OCI-LY1 (cell line): ENCODE measurements at regions not wholly inside any gene's neighbourhood (a gene's known extent, or its start where the extent isn't known, plus 50 kb on each side); places are given as distances from the start of the nearest gene placed in this dataset.

Source experiments
- H2AFZ ChIP-seq: fragments of 200-600 bp; sonication (generic), shearing (Covaris generic); 2 replicates; pipeline ENCODE4 v1.6.0; 2014; ENCODE audit warnings: antibody characterized with exemption, mild to moderate bottlenecking, low read length
- H3F3A ChIP-seq: fragments of 200-600 bp; sonication (generic), shearing (Covaris generic); 2 replicates; pipeline ENCODE4 v1.6.0; 2014; ENCODE audit warnings: mild to moderate bottlenecking, antibody characterized with exemption, low read length, moderate library complexity; ENCODE audit not compliant: insufficient read depth
- H3K27ac ChIP-seq: fragments of 200-600 bp; sonication (generic); 2 replicates; pipeline ENCODE4 v1.5.1; 2014; ENCODE audit warnings: low read length, mixed run types, mild to moderate bottlenecking, low read depth; ENCODE audit not compliant: poor library complexity, severe bottlenecking
- H3K27me3 ChIP-seq: fragments of 200-600 bp; sonication (generic); 2 replicates; pipeline ENCODE4 v1.6.0; 2014; ENCODE audit warnings: antibody characterized with exemption, mild to moderate bottlenecking, low read length, moderate library complexity; ENCODE audit not compliant: insufficient read depth
- H3K36me3 ChIP-seq: fragments of 200-600 bp; sonication (generic); 2 replicates; pipeline ENCODE4 v1.6.1; 2014; ENCODE audit warnings: mild to moderate bottlenecking, antibody characterized with exemption, low read length, moderate library complexity, mixed read lengths; ENCODE audit not compliant: insufficient read depth
- H3K4me1 ChIP-seq: fragments of 200-600 bp; sonication (generic); 2 replicates; pipeline ENCODE4 v1.5.1; 2014; ENCODE audit warnings: mild to moderate bottlenecking, low read length, moderate library complexity; ENCODE audit not compliant: insufficient read depth, severe bottlenecking
- H3K4me2 ChIP-seq: fragments of 200-600 bp; sonication (generic), shearing (Covaris generic); 2 replicates; pipeline ENCODE4 v1.6.1; 2014; ENCODE audit warnings: low read length
- H3K4me3 ChIP-seq: fragments of 200-600 bp; sonication (generic); 2 replicates; pipeline ENCODE4 v1.5.1; 2014; ENCODE audit warnings: low read length, low read depth, mild to moderate bottlenecking, mixed read lengths; ENCODE audit not compliant: poor library complexity, severe bottlenecking
- H3K79me2 ChIP-seq: fragments of 200-600 bp; shearing (Covaris generic); 2 replicates; pipeline ENCODE4 v1.6.1; 2016; ENCODE audit warnings: mixed run types, low read length, mixed read lengths; ENCODE audit not compliant: insufficient read depth
- H3K9ac ChIP-seq: fragments of 200-600 bp; sonication (generic), shearing (Covaris generic); 2 replicates; pipeline ENCODE4 v1.6.1; 2014; ENCODE audit warnings: mild to moderate bottlenecking, low read length, mixed read lengths
- H3K9me2 ChIP-seq: fragments of 200-600 bp; sonication (generic), shearing (Covaris generic); 2 replicates; pipeline ENCODE4 v1.6.1; 2014; ENCODE audit warnings: low read depth, mild to moderate bottlenecking, low read length, mixed read lengths
- H3K9me3 ChIP-seq: fragments of 200-600 bp; shearing (Covaris generic); 2 replicates; pipeline ENCODE4 v1.6.1; 2014; ENCODE audit warnings: low read length, mixed read lengths
- H4K20me1 ChIP-seq: fragments of 200-600 bp; sonication (generic), shearing (Covaris generic); 2 replicates; pipeline ENCODE4 v1.6.0; 2016; ENCODE audit warnings: mild to moderate bottlenecking, low read length; ENCODE audit not compliant: insufficient read depth
- EZH2 ChIP-seq: fragments of 200-600 bp; sonication (generic), shearing (Covaris generic); IDR thresholded peaks from 2 replicates; pipeline ENCODE4 v1.8.0; 2017; ENCODE audit warnings: borderline replicate concordance, mixed run types, mild to moderate bottlenecking, antibody characterized with exemption, low read length, moderate library complexity, mixed read lengths
- TF ChIP-seq, protein P1 (sequence below): fragments of 200-600 bp; sonication (generic), shearing (Covaris generic); IDR thresholded peaks from 2 replicates; pipeline ENCODE4 v1.5.1; 2017; ENCODE audit warnings: mild to moderate bottlenecking, antibody characterized with exemption, low read length, moderate library complexity, mixed read lengths

DNA sequence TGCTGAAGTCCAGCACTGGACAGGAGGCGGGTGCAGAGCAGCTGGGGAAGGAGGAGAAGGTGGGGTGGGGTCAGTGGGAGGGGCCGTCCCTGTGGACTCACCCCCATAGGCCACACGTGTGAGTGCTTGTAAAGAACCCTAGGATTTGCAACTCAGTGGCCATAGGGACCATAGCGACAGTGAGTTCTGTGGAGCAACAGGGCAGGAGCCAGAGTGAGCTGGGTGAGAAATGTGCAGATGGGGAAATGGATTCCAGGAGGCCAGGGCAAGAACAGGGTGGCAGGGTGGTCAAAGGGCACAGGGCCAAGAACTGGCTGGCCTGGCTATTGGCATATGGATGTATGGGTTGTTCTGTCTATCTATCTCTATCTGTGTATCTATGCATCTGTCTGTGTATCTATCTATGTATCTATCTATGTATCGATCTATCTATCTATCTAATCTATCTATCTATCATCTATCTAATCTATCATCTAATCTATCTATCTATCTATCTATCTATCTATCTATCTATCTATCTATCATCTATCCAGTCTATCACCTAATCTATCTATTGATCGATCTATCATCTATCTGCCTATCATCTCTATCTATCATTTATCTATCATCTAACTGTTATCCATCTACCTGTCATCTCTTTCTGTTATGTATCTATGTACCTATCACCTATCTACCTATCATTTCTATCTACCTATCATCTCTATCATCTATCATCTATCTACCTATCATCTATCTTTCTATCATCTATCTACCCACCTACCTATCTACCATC is 889.0 kb downstream of the TBC1D22A start:
- H3K27ac ChIP-seq, result no peak overlapping the region
- H3K9ac ChIP-seq, result no peak overlapping the region
- H3K4me3 ChIP-seq, result no peak overlapping the region
- TF ChIP-seq, protein P1, sequence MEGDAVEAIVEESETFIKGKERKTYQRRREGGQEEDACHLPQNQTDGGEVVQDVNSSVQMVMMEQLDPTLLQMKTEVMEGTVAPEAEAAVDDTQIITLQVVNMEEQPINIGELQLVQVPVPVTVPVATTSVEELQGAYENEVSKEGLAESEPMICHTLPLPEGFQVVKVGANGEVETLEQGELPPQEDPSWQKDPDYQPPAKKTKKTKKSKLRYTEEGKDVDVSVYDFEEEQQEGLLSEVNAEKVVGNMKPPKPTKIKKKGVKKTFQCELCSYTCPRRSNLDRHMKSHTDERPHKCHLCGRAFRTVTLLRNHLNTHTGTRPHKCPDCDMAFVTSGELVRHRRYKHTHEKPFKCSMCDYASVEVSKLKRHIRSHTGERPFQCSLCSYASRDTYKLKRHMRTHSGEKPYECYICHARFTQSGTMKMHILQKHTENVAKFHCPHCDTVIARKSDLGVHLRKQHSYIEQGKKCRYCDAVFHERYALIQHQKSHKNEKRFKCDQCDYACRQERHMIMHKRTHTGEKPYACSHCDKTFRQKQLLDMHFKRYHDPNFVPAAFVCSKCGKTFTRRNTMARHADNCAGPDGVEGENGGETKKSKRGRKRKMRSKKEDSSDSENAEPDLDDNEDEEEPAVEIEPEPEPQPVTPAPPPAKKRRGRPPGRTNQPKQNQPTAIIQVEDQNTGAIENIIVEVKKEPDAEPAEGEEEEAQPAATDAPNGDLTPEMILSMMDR, result no peak
- TF ChIP-seq EZH2, result no peak
- H3K27me3 ChIP-seq, result 0 out of 2 replicates have a peak, but pooled peaks cover 3% of the 10 kb centered on the region
- H3K4me2 ChIP-seq, result no peak overlapping the region
- H3K9me3 ChIP-seq, result no peaks in the 10 kb centered on the region
- H4K20me1 ChIP-seq, result no peaks in the 10 kb centered on the region
- H3F3A ChIP-seq, result no peaks in the 10 kb centered on the region
- no peak overlapping the region for H2AFZ ChIP-seq
- no peaks in the 10 kb centered on the region for H3K79me2 ChIP-seq
- no peaks in the 10 kb centered on the region for H3K36me3 ChIP-seq
- no peaks in the 10 kb centered on the region for H3K4me1 ChIP-seq
- no peaks in the 10 kb centered on the region for H3K9me2 ChIP-seq

DNA sequence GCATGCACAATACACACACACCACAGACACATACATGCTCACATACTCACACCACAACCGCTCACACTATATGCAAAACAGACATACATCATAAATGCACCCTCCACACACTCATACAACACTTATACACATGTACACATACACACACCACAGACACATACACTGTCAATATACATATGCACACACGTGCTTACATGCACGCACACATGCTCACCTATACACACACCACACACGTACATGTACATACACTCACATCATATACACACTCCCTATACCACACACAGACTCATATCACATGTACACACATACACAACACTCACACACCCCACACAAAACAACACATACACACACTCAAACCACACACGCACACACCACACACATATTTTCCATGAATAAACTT is 885.3 kb downstream of the TBC1D22A start:
- Histone ChIP-seq H3K4me1 (no peaks in the 10 kb centered on the region), H3K9ac (no peak overlapping the region), H3K4me3 (no peak overlapping the region), H3K79me2 (no peaks in the 10 kb centered on the region), H3K4me2 (no peak overlapping the region), H3K27ac (no peak overlapping the region), H3K9me3 (no peaks in the 10 kb centered on the region), H3K27me3 (0 out of 2 replicates have a peak, but pooled peaks cover 3% of the 10 kb centered on the region), H2AFZ (no peak overlapping the region), H4K20me1 (no peaks in the 10 kb centered on the region), H3K9me2 (no peaks in the 10 kb centered on the region), H3F3A (no peaks in the 10 kb centered on the region), H3K36me3 (no peaks in the 10 kb centered on the region)
- TF ChIP-seq EZH2, result no peak
- TF ChIP-seq, protein P1, result no peak

DNA sequence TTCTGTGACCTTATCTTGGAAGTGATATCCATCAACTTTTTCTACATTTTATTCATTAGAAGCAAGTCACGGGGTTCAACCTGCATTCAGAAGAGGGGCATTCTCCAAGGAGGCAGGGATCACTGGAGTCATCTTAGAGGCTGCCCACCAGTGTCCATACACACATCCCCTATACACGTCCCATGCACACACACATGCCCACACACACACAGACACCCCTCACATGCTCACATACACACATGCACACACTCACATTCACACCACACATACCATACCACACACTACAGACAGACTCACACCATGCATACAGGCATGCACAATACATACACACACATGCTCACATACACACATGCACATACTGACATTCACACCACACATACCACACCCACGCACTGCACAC is 884.7 kb downstream of the TBC1D22A start:
- Histone ChIP-seq H3K36me3 (no peaks in the 10 kb centered on the region), H3K27ac (no peak overlapping the region), H3K79me2 (no peaks in the 10 kb centered on the region), H2AFZ (no peak overlapping the region), H3K4me2 (no peak overlapping the region), H3K4me1 (no peaks in the 10 kb centered on the region), H3K9ac (no peak overlapping the region), H3K9me2 (no peaks in the 10 kb centered on the region), H3K27me3 (0 out of 2 replicates have a peak, but pooled peaks cover 3% of the 10 kb centered on the region), H3F3A (no peaks in the 10 kb centered on the region), H4K20me1 (no peaks in the 10 kb centered on the region), H3K4me3 (no peak overlapping the region), H3K9me3 (no peaks in the 10 kb centered on the region)
- TF ChIP-seq, protein P1, result no peak
- no peak for TF ChIP-seq EZH2
